Gastrocnemius medialis (tissue), 4 donors: ENCODE measurements at regions not wholly inside any gene's neighbourhood (a gene's known extent, or its start where the extent isn't known, plus 50 kb on each side); places are given as distances from the start of the nearest gene placed in this dataset.

Source experiments
- POLR2A ChIP-seq, 2 donors: fragments of 450-650 bp; IDR thresholded peaks; one replicate each; pipeline ENCODE4 v1.6.1; 2017; ENCODE audit warnings: antibody characterized with exemption in 2 of 2, mild to moderate bottlenecking in 2 of 2, moderate library complexity in 2 of 2
- TF ChIP-seq, protein P1 (sequence below), 5 experiments: fragments of 450-650 bp in 3 of 5; fragments of 200-600 bp in 2 of 5; sonication (generic) in 2 of 5; IDR thresholded peaks in 4 of 5; conservative IDR thresholded peaks in 1 of 5; 1 replicate in 4 of 5; 2 replicates in 1 of 5; pipeline ENCODE4 v1.5.1; 2016 to 2019; ENCODE audit warnings: antibody characterized with exemption in 5 of 5, mild to moderate bottlenecking in 3 of 5, moderate library complexity in 3 of 5

DNA sequence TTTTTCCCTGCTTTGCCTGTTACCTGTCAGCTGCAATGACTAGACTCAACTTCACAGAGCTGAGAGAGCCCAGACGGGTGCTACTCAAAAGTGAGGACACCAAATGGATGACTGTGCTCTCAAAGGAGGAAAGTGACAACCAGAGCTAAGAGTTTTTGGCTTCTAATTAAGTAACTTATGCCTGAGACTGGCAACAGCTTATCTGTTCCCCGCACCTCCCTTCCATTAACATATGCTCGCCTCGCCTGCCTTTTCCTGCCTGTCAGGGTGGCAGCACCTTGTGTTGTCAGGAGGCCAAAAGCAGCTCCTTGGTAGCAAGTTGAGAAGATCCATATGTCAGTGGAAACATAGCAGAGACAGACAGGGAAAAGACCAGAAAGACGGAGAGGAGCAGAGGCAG, 573.9 kb upstream of the KIRREL3 start:
- TF ChIP-seq, protein P1, sequence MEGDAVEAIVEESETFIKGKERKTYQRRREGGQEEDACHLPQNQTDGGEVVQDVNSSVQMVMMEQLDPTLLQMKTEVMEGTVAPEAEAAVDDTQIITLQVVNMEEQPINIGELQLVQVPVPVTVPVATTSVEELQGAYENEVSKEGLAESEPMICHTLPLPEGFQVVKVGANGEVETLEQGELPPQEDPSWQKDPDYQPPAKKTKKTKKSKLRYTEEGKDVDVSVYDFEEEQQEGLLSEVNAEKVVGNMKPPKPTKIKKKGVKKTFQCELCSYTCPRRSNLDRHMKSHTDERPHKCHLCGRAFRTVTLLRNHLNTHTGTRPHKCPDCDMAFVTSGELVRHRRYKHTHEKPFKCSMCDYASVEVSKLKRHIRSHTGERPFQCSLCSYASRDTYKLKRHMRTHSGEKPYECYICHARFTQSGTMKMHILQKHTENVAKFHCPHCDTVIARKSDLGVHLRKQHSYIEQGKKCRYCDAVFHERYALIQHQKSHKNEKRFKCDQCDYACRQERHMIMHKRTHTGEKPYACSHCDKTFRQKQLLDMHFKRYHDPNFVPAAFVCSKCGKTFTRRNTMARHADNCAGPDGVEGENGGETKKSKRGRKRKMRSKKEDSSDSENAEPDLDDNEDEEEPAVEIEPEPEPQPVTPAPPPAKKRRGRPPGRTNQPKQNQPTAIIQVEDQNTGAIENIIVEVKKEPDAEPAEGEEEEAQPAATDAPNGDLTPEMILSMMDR (IDR thresholded peaks at IDR 0.05 in 4 of 5, conservative IDR thresholded peaks at IDR 0.05 in 1 of 5), result no peak
- TF ChIP-seq POLR2A (IDR thresholded peaks at IDR 0.05), result no peak
